DMS114 treated with DMSO at 0.1 percent for 48 hours (cell line): ENCODE measurements at regions not wholly inside any gene's neighbourhood (a gene's known extent, or its start where the extent isn't known, plus 50 kb on each side); places are given as distances from the start of the nearest gene placed in this dataset.
"Not testable (repeated sequence)": the region's sequence is repeated elsewhere in the genome, so short reads cannot be mapped to it uniquely, and the experiment has no call there.

Experiments used
- DNase-seq: peaks from one replicate; lab custom pipeline; 2025; ENCODE audit not compliant: unreplicated experiment; lab: John Stamatoyannopoulos, UW

- no peak for DNase-seq
Measured at GRCh38 chr12:114194066-114194465, 211.9 kb downstream of the TBX5 start.

DNA sequence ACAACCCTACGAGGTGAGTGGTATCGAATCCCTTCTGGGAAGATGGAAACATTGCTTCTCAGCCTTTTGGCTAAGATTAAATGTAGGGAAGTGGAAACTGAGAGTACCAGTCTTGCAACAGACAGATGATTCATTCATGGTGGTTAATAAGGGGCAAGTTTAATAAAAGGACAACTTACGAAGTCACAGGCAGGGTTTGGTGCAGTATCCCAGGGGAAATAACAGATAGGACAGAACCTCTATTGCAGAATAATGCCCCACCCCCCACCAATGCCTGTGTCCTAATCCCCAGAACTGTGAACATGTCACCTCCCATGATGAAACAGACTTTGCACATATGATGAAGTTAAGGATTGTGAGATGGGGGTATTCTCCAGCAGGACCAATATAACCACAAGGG lies 212.5 kb downstream of the TBX5 start:
- DNase-seq = no peak

GRCh38 chr12:114192549-114192948 lies 213.4 kb downstream of the TBX5 start:
- DNase-seq = no peak

DNA sequence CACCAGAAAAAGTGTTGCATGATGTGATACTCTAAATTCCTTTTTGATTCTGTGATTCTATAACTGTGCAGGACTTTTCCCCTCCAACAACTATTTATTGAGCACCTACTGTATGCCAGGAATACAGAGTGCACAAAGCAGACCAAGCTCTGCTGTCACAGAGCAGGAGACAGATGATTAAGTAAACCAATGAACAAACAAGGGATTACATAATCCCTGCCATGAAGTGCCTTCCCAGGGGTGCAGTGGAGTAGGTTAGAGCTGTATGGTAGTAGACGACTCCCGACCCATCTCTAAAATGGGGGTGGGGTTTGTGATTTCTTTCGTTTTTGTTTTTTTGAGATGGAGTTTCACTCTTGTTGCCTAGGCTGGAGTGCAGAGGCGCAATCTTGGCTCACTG lies 213.9 kb downstream of the TBX5 start:
- DNase-seq = no peak

- DNase-seq = no peak
Measured at GRCh38 chr12:114191581-114191980, 214.4 kb downstream of the TBX5 start.

DNA sequence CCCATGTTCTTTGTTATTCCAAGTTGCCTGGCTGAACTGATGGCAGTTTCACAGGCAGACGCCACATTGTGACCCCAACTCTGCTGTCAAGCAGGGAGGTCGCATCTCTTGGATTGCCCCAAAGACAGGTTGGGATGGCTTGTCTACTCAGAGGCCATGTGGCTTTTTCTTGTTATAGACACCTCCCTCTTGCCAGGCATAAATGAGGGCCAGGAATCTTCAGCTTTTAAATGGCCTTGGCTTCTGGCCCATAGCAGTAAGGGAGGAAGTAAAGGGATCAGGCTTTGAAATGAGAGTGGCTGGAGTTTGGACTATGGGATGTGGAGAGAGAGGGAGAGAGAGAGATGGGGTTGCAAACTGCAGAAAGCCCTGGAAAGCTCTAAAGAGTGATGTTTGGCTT lies 215.0 kb downstream of the TBX5 start:
- no peak for DNase-seq

GRCh38 chr12:114189266-114189665 lies 216.7 kb downstream of the TBX5 start:
- no peak for DNase-seq

GRCh38 chr12:114186241-114187002 lies 219.5 kb downstream of the TBX5 start:
- no peak for DNase-seq

DNA sequence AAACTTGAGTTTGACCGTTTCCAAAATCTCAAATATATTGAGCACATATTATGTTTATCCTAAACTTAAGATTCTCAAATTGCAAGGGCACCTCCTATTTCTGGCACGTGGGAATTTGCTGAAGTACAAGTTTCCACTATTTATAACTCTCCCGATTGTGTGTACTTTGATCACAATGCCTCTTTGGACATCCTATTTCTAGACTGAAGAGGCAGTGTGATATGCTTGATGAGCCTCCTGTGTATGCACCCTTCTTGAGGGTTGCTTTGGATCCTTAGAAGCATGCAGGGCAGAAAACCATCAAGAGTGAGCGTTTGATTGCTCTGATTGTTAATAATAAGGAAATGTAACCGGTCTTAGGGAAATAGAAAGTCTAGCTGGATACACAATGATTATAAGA lies 218.9 kb upstream of the RBM19 start:
- DNase-seq = no peak

DNA sequence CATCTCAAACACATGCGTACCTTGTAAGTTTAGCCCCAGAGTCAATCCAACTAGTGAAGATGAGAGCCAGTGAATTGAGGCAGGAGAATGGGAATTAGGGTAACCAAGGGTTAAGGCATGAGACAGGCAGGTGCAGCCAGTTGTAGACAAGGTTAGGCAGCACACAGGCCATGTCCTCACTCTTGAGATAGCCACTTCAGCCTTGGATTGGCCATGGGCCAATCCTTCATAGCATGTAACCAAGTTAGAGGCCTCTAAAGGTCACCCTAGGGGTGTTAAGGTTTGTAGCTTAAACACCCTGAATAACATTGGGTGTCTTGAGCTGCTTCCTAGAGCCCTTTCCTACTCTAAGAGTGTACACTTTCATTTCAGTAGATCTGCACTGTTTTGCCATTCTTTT lies 208.2 kb upstream of the RBM19 start:
- DNase-seq = no peak

DNA sequence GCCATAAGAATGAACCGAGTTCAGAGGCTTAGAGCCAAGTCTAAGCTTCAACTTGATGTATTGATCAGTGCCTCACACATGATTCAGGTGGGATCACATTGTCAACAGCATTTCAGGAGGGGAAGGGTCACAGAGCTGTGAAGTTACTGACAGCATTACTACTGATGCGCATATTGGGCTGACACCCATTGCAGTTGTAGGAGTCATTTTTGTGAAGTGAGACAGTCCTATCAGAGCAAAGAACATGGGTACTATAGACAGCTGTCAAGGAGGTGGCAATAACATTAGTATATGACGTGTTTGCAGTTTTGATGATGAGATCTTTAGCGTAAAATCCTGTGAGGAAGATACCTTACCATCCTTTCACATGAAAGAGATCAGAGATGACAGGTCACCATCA lies 206.0 kb upstream of the RBM19 start:
- no peak for DNase-seq

DNA sequence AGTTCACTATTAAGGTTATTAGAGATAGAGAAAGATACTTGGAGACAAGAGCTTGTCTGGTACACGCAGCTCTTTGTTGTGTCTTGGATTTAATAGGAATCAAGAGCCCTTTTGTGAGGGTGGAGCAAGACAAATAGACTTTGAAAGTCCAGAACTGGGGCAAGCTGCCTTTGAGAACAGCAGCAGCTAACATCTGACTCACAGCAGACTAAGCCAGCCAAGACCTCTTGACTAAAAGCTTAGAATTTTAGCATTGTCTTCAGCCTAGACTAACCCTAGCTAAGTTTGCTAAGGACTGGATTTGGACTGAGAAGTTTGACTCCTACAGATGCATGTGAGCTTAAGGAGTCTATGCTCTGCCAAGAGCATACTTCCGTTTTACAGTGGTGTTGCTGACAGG lies 201.9 kb upstream of the RBM19 start:
- DNase-seq = no peak

DNA sequence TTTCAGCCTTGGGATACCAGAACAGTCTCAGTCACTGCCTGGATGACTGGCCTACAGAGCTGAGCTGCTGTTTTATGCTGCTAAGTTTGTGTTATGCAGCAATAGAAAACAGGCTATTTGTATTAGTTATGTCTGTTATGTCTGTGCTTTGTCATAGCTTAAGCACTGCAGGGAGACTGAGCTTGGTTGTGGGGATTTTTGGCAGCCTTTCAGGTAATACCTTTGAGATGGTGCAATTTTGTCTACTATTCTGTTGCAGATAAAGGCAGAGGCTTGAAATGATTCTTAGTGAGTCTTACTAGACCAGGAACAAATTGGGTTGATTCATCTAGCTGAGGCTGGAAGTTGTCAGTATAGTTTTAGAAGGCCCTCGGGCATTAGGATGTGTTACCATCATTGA lies 201.3 kb upstream of the RBM19 start:
- DNase-seq = no peak

GRCh38 chr12:114166362-114166761 lies 200.2 kb upstream of the RBM19 start:
- DNase-seq = peak; percentile 31

DNA sequence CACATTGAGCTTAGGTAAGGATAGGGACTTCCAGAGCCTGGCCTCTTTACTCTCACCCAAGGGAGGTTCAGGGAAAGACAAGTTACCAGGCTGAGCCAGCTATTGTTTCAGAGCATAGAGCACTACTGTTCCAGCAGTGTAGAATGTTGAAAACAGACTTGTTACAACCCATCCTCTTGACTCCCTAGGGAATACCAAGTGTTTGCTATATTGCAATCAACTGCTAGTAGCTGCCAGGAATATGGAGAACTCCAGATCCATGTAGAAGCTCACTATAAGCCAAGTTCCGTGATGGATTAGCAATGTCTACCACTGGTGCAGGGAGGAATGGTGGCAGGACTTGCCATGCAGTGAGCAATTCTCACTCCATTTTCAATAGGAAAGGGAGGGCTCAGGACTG lies 199.8 kb upstream of the RBM19 start:
- no peak for DNase-seq

DNA sequence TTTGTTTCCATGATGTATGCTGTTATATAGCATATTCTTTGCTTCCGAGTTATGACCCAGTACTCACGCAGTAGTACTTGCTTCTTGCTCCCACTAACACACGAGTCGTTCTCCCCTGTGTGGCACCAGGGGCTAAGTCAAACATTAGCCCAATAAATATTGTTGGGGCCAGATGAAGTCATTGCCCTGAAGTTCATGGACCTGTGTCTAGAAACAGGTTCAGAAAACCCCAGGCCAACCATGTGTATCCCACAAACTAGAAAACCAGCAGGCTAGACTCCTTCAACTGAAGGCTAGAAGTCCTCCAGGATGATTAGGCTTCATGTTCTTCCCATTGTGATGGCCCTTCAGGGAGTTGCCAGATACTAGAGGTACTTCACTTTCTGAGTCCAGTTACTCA lies 198.2 kb upstream of the RBM19 start:
- no peak for DNase-seq

DNA sequence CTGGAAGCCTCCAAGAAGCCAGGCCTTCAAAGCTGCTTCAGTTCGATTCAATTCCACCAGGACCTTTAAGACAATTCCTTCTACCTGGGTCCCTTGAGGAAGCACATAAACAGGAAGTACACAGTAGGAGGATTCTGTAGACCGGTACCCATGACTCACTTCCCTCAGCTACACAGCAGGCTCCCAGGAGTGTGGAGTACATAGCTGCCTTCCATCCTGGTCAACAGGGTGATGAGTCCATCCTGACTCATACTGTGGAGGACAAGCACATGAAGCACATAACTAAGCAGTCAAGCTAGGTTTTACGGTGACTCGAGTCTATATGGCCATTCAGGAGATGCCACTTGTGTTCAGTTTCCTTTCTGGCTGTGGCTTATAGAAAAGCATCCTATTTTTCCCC lies 197.6 kb upstream of the RBM19 start:
- no peak for DNase-seq

- DNase-seq = no peak
Measured at GRCh38 chr12:114160445-114160844, 194.3 kb upstream of the RBM19 start.

DNA sequence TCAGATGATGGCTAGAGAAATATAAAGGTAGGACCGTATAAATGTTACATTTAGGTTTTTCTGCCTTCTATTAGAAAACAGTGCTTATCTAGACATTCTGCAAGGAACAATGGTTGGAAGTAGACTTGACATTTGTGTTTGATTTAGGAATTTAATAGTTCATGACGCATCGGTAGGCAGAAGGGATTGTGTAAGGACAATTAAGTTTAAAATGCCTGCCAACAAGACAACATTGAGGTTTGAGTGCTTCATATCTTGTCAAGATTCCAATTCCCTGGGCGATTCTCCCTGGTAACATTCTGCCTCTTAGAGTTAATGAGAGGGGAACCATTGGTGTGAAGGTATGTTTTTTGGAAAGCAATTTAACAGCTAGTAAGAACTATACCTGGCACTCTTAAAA lies 186.8 kb upstream of the RBM19 start:
- no peak for DNase-seq

DNA sequence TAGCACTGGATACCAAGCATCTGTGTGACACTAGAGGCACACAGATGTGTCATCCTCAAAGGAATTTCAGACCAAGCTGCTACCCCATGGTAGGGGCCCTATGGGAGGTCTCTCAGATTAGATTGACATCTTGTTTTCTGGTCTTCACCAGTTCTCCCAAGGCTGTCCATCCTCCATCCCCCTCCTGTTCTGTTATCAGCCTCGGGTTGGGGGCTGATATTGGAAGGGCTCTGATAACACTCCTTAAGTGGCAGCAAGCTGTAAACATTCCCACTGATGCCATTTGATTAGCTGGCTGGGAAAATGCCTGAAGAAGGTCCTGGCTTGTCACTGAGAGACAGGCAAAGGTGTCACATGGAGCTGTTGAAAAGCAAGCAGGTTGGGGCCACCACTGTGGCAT lies 185.9 kb upstream of the RBM19 start:
- no peak for DNase-seq

DNA sequence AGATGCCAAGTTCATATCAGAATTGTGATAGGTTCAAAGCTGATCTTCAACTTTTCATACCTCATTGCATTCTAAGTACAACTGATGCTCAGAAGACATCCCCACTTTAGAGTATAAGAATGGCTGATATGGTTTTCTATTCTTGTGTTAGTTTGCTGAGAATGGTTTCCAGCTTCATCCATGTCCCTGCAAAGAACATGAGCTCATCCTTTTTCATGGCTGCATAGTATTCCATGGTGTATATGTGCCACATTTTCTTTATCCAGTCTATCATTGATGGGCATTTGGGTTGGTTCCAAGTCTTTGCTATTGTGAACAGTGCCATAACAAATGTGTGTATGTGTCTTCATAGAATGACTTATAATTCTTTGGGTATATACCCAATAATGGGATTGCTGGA lies 184.5 kb upstream of the RBM19 start:
- DNase-seq = not testable (repeated sequence)

GRCh38 chr12:114141921-114142564 lies 175.9 kb upstream of the RBM19 start:
- no peak for DNase-seq

- no peak for DNase-seq
Measured at GRCh38 chr12:114140576-114140975, 174.5 kb upstream of the RBM19 start.
